ENCODE measurements at regions not wholly inside any gene's neighbourhood (a gene's known extent, or its start where the extent isn't known, plus 50 kb on each side); places are given as distances from the start of the nearest gene placed in this dataset.
"Not testable (repeated sequence)": the region's sequence is repeated elsewhere in the genome, so short reads cannot be mapped to it uniquely, and the experiment has no call there.

GRCh38 chr2:130266836-130267235 is 68.6 kb upstream of the TUBA3E start:
- H3K27ac ChIP-seq; intact Hi-C loops (cut with DNase I); H3K36me3 ChIP-seq; H3K27me3 ChIP-seq; DNase-seq; H3K4me3 ChIP-seq; H3K9me3 ChIP-seq; H3K4me1 ChIP-seq (ENCODE audit: insufficient read depth): not testable (repeated sequence)
- 88 to 100% (median 96%) methylated on average over 7 of the region's 7 CpGs for WGBS, 3 donors

DNA sequence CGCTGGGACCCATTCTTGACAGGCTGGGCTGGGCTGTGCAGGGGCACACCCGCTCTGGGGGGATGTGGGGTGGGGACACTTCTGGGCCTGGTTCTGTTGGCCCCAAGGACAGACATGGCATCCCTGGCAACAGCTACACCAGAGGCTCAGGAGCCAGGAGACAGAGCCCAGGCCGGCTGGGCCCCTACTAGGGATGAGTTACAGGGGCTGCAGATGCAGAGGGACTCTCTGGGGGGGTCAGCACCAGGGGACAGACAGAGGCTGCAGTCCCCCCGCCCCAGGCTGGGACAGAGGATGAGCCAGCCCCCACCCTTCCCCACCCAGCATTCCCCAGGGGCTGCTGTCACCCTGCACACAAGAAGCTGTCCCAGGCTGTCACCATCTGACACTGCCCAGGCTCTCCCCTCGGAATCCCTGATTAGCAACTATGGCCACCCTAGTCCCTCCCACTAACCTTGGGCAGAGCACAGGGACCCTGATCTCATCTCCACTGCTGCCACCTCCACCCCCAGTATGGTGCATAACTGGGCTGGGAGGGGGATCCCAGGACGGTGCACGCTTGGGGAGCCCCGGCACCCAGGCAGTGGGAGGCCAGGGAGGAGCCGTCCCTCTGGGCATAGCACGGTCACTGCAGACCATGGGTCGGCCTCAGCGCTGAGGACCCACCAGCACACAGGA is 67.5 kb upstream of the TUBA3E start:
- H3K27ac ChIP-seq; H3K4me3 ChIP-seq; intact Hi-C loops (cut with DNase I); H3K4me1 ChIP-seq (ENCODE audit: insufficient read depth); H3K27me3 ChIP-seq; DNase-seq; H3K9me3 ChIP-seq; H3K36me3 ChIP-seq: not testable (repeated sequence)
- 89 to 91% (median 90%) methylated on average over 8 to 11 of the region's 12 CpGs for WGBS, 3 donors

DNA sequence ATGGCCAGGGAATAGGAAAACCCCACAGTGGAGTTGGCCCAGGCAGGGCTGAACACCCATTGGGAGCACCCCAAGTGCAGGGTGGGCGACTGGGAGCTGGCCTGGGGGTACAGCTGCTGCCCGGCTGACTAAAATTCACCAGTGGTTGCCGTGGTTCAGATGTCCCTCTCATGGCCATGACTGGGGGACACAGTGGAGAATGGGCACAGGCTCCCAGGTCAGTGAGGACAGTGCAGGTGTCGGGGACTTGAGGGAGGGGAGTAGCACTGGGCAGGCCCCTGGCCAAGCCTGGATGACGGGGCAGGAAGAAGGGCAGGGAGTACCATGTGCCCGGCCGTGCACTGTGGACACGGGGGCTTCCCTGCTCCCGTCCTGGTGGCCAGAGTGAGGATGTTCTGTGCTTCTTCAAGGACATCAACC is 66.7 kb upstream of the TUBA3E start:
- H3K36me3 ChIP-seq; H3K27ac ChIP-seq; H3K4me1 ChIP-seq (ENCODE audit: insufficient read depth); H3K4me3 ChIP-seq; intact Hi-C loops (cut with DNase I); DNase-seq; H3K9me3 ChIP-seq; H3K27me3 ChIP-seq: not testable (repeated sequence)
- WGBS, 3 donors, result 92 to 97% (median 92%) methylated on average over 9 of the region's 9 CpGs

DNA sequence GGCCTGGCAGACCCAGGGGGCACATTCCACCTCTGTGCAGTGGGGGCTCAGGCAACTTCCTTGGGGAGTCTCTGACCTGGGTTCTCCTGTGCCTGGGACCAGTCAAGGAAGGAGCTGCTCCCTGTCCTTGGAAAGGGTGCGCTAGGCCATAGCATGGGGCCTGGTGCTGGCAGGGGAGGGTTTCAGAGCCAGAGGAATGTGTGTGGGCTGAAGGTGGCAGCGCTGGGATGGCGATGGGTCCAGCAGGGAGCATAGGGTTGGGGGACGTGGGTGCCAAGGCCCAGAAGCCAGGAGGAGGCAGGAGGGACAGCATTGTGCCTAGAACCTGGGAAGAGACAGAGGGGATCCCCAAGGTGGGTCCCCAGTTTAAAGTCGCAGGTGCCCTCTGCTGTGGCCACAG is 66.3 kb upstream of the TUBA3E start:
- no peak for DNase-seq
- Histone ChIP-seq H3K36me3 (no peaks in the 10 kb centered on the region), H3K27me3 (no peaks in the 10 kb centered on the region), H3K4me1 (ENCODE audit: insufficient read depth) (no peaks in the 10 kb centered on the region), H3K27ac (no peak overlapping the region), H3K9me3 (no peaks in the 10 kb centered on the region), H3K4me3 (no peak overlapping the region)
- intact Hi-C loops (cut with DNase I), result no loop called here
- 89 to 96% (median 89%) methylated on average over 5 of the region's 5 CpGs for WGBS, 3 donors
- TF ChIP-seq EP300 (IDR thresholded peaks at IDR 0.05) (no peak), POLR2A (IDR thresholded peaks at IDR 0.05) (no peak), CTCF (IDR thresholded peaks at IDR 0.05) (no peak)

GRCh38 chr2:130264046-130264445 is 65.8 kb upstream of the TUBA3E start:
- Histone ChIP-seq H3K4me3 (no peak overlapping the region), H3K27me3 (no peaks in the 10 kb centered on the region), H3K4me1 (ENCODE audit: insufficient read depth) (no peaks in the 10 kb centered on the region), H3K9me3 (no peaks in the 10 kb centered on the region), H3K27ac (no peak overlapping the region), H3K36me3 (no peaks in the 10 kb centered on the region)
- DNase-seq, result no peak
- TF ChIP-seq POLR2A (IDR thresholded peaks at IDR 0.05), result no peak
- TF ChIP-seq EP300 (IDR thresholded peaks at IDR 0.05), result no peak
- no peak for TF ChIP-seq CTCF (IDR thresholded peaks at IDR 0.05)
- intact Hi-C loops (cut with DNase I), result no loop called here
- 73 to 79% (median 77%) methylated on average over 7 of the region's 7 CpGs for WGBS, 3 donors

GRCh38 chr2:130263606-130264005 is 65.4 kb upstream of the TUBA3E start:
- Histone ChIP-seq H3K27ac (no peak overlapping the region), H3K9me3 (no peaks in the 10 kb centered on the region), H3K4me1 (ENCODE audit: insufficient read depth) (no peaks in the 10 kb centered on the region), H3K36me3 (no peaks in the 10 kb centered on the region), H3K27me3 (no peaks in the 10 kb centered on the region), H3K4me3 (no peak overlapping the region)
- TF ChIP-seq EP300 (IDR thresholded peaks at IDR 0.05), result no peak
- TF ChIP-seq POLR2A (IDR thresholded peaks at IDR 0.05), result no peak
- TF ChIP-seq CTCF (IDR thresholded peaks at IDR 0.05), result no peak
- no peak for DNase-seq
- intact Hi-C loops (cut with DNase I), result no loop called here
- WGBS, 3 donors, result 67 to 77% (median 74%) methylated on average over 7 of the region's 7 CpGs
